ENCODE measurements at regions not wholly inside any gene's neighbourhood (a gene's known extent, or its start where the extent isn't known, plus 50 kb on each side); places are given as distances from the start of the nearest gene placed in this dataset.
"Not testable (repeated sequence)": the region's sequence is repeated elsewhere in the genome, so short reads cannot be mapped to it uniquely, and the experiment has no call there.

GRCh38 chr2:35163948-35164347 lies 1191.6 kb upstream of the CRIM1 start:
- H3K27ac ChIP-seq (ENCODE audit: low read depth, low read length): no peak overlapping the region
- H3K36me3 ChIP-seq (ENCODE audit: control insufficient read depth in 5 of 5, insufficient read depth in 5 of 5, low read length in 5 of 5): no peaks in the 10 kb centered on the region
- H3K9me3 ChIP-seq (ENCODE audit: control insufficient read depth in 5 of 5, low read length in 5 of 5): no peaks in the 10 kb centered on the region
- no peak overlapping the region for H3K4me3 ChIP-seq (ENCODE audit: low read depth in 1 of 5, low read length in 5 of 5)
- no peaks in the 10 kb centered on the region for H3K27me3 ChIP-seq (ENCODE audit: control insufficient read depth in 5 of 5, insufficient read depth in 4 of 5, low read length in 5 of 5)
- no peak overlapping the region for H3K9ac ChIP-seq (ENCODE audit: low read length in 5 of 5)
- H3K4me1 ChIP-seq (ENCODE audit: control insufficient read depth in 5 of 5, insufficient read depth in 5 of 5, low read length in 5 of 5): no peaks in the 10 kb centered on the region

DNA sequence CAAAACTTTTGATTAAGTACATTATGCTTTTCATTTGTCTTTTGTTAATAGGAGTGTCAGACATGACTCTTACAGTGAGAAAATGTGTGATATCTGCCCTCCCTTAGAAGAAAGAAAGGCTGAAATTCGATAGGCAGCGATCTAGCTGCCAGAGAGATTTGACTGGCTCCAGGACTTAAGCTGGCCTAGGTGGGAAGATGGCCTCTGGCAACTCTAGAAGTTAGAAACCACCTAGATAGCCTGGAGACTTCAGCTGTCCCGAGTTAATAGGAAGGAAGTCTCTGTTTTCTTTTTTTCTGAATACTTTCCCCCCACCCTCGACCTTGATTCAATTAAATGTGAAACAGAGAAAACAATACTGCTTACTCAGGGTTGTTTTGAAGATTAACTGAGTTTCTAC lies 1194.7 kb upstream of the CRIM1 start:
- Histone ChIP-seq H3K4me3 (ENCODE audit: low read depth in 1 of 5, low read length in 5 of 5) (no peak overlapping the region), H3K36me3 (ENCODE audit: control insufficient read depth in 5 of 5, insufficient read depth in 5 of 5, low read length in 5 of 5) (no peaks in the 10 kb centered on the region)

GRCh38 chr2:35125871-35126270 lies 1229.7 kb upstream of the CRIM1 start:
- Histone ChIP-seq H3K9ac (ENCODE audit: low read length in 5 of 5) (no peak overlapping the region), H3K27ac (ENCODE audit: low read depth, low read length) (no peak overlapping the region), H3K4me1 (ENCODE audit: control insufficient read depth in 5 of 5, insufficient read depth in 5 of 5, low read length in 5 of 5) (no peaks in the 10 kb centered on the region)

More for the DNA sequence above, 1194.7 kb upstream of the CRIM1 start:
- Histone ChIP-seq H3K27ac (ENCODE audit: low read depth, low read length) (no peak overlapping the region), H3K9me3 (ENCODE audit: control insufficient read depth in 5 of 5, low read length in 5 of 5) (no peaks in the 10 kb centered on the region), H3K4me1 (ENCODE audit: control insufficient read depth in 5 of 5, insufficient read depth in 5 of 5, low read length in 5 of 5) (no peaks in the 10 kb centered on the region), H3K27me3 (ENCODE audit: control insufficient read depth in 5 of 5, insufficient read depth in 4 of 5, low read length in 5 of 5) (no peaks in the 10 kb centered on the region), H3K9ac (ENCODE audit: low read length in 5 of 5) (no peak overlapping the region)

GRCh38 chr2:35125278-35125677 lies 1230.3 kb upstream of the CRIM1 start:
- Histone ChIP-seq H3K4me3 (ENCODE audit: low read depth in 1 of 5, low read length in 5 of 5) (no peak overlapping the region), H3K9me3 (ENCODE audit: control insufficient read depth in 5 of 5, low read length in 5 of 5) (peaks cover 0 to 12% (median 0%) of the 10 kb centered on the region in 5 donors), H3K27ac (ENCODE audit: low read depth, low read length) (no peak overlapping the region), H3K27me3 (ENCODE audit: control insufficient read depth in 5 of 5, insufficient read depth in 4 of 5, low read length in 5 of 5) (no peaks in the 10 kb centered on the region), H3K4me1 (ENCODE audit: control insufficient read depth in 5 of 5, insufficient read depth in 5 of 5, low read length in 5 of 5) (no peaks in the 10 kb centered on the region), H3K36me3 (ENCODE audit: control insufficient read depth in 5 of 5, insufficient read depth in 5 of 5, low read length in 5 of 5) (no peaks in the 10 kb centered on the region), H3K9ac (ENCODE audit: low read length in 5 of 5) (no peak overlapping the region)

More at GRCh38 chr2:35125871-35126270, 1229.7 kb upstream of the CRIM1 start:
- H3K9me3 ChIP-seq (ENCODE audit: control insufficient read depth in 5 of 5, low read length in 5 of 5): peaks cover 0 to 12% (median 0%) of the 10 kb centered on the region in 5 donors
- no peak overlapping the region for H3K4me3 ChIP-seq (ENCODE audit: low read depth in 1 of 5, low read length in 5 of 5)
- H3K36me3 ChIP-seq (ENCODE audit: control insufficient read depth in 5 of 5, insufficient read depth in 5 of 5, low read length in 5 of 5): no peaks in the 10 kb centered on the region
- no peaks in the 10 kb centered on the region for H3K27me3 ChIP-seq (ENCODE audit: control insufficient read depth in 5 of 5, insufficient read depth in 4 of 5, low read length in 5 of 5)

- Histone ChIP-seq H3K27me3 (ENCODE audit: control insufficient read depth in 5 of 5, insufficient read depth in 4 of 5, low read length in 5 of 5) (no peaks in the 10 kb centered on the region), H3K27ac (ENCODE audit: low read depth, low read length) (no peak overlapping the region), H3K9me3 (ENCODE audit: control insufficient read depth in 5 of 5, low read length in 5 of 5) (peaks cover 0 to 5% (median 0%) of the 10 kb centered on the region in 5 donors), H3K4me3 (ENCODE audit: low read depth in 1 of 5, low read length in 5 of 5) (no peak overlapping the region), H3K36me3 (ENCODE audit: control insufficient read depth in 5 of 5, insufficient read depth in 5 of 5, low read length in 5 of 5) (no peaks in the 10 kb centered on the region), H3K4me1 (ENCODE audit: control insufficient read depth in 5 of 5, insufficient read depth in 5 of 5, low read length in 5 of 5) (no peaks in the 10 kb centered on the region), H3K9ac (ENCODE audit: low read length in 5 of 5) (no peak overlapping the region)
Observed at GRCh38 chr2:35116151-35116550, 1239.4 kb upstream of the CRIM1 start.

GRCh38 chr2:35114765-35115164 lies 1240.8 kb upstream of the CRIM1 start:
- Histone ChIP-seq H3K4me1 (ENCODE audit: control insufficient read depth in 5 of 5, insufficient read depth in 5 of 5, low read length in 5 of 5) (no peaks in the 10 kb centered on the region), H3K27me3 (ENCODE audit: control insufficient read depth in 5 of 5, insufficient read depth in 4 of 5, low read length in 5 of 5) (no peaks in the 10 kb centered on the region), H3K9me3 (ENCODE audit: control insufficient read depth in 5 of 5, low read length in 5 of 5) (peaks cover 0 to 5% (median 0%) of the 10 kb centered on the region in 5 donors), H3K36me3 (ENCODE audit: control insufficient read depth in 5 of 5, insufficient read depth in 5 of 5, low read length in 5 of 5) (no peaks in the 10 kb centered on the region), H3K27ac (ENCODE audit: low read depth, low read length) (no peak overlapping the region), H3K9ac (ENCODE audit: low read length in 5 of 5) (no peak overlapping the region), H3K4me3 (ENCODE audit: low read depth in 1 of 5, low read length in 5 of 5) (no peak overlapping the region)

- H3K36me3 ChIP-seq (ENCODE audit: control insufficient read depth in 5 of 5, insufficient read depth in 5 of 5, low read length in 5 of 5); H3K27me3 ChIP-seq (ENCODE audit: control insufficient read depth in 5 of 5, insufficient read depth in 4 of 5, low read length in 5 of 5); H3K9me3 ChIP-seq (ENCODE audit: control insufficient read depth in 5 of 5, low read length in 5 of 5); H3K4me3 ChIP-seq (ENCODE audit: low read depth in 1 of 5, low read length in 5 of 5); H3K9ac ChIP-seq (ENCODE audit: low read length in 5 of 5); H3K27ac ChIP-seq (ENCODE audit: low read depth, low read length); H3K4me1 ChIP-seq (ENCODE audit: control insufficient read depth in 5 of 5, insufficient read depth in 5 of 5, low read length in 5 of 5): not testable (repeated sequence)
Observed at GRCh38 chr2:35112367-35112766, 1243.2 kb upstream of the CRIM1 start.

DNA sequence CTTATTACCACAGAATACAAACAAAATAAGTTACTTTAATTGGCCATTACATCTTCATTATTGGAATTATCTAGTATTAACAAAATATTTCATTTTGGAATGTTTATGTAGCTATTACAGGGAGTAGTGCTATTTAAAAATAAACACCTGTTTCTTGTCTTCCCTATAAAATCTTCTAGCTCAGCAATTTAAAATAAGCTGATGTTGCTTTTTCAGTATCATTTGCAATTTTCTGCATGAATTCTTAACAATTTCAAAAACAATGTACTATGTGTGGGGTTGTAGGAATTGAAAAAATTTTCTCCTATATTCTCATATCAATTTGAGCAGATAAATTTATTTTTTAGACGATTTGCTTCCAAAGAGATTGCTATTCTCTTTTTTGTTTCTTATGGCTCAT lies 1251.3 kb upstream of the CRIM1 start:
- no peak overlapping the region for H3K27ac ChIP-seq (ENCODE audit: low read depth, low read length)
- no peak overlapping the region for H3K4me3 ChIP-seq (ENCODE audit: low read depth in 1 of 5, low read length in 5 of 5)
- H3K4me1 ChIP-seq (ENCODE audit: control insufficient read depth in 5 of 5, insufficient read depth in 5 of 5, low read length in 5 of 5): no peaks in the 10 kb centered on the region

DNA sequence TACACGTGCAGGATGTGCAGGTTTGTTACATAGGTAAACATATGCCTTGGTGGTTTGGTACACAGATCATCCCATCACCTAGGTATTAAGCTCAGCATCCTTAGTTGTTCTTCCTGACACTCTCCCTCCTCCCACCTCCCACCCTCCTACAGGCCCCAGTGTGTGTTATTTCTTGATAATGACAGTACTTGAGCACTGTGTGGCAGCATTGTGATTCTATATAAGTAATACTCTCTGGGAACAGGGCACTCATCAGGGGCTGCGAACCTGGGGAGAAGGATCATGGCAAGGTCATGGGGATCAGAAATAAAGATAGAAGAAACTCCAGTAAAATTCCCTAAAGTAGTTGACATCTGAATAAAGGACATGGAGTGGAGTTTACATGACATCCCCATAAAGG lies 1256.2 kb upstream of the CRIM1 start:
- no peak overlapping the region for H3K27ac ChIP-seq (ENCODE audit: low read depth, low read length)
- no peak overlapping the region for H3K9ac ChIP-seq (ENCODE audit: low read length in 5 of 5)
- no peaks in the 10 kb centered on the region for H3K36me3 ChIP-seq (ENCODE audit: control insufficient read depth in 5 of 5, insufficient read depth in 5 of 5, low read length in 5 of 5)
- no peaks in the 10 kb centered on the region for H3K27me3 ChIP-seq (ENCODE audit: control insufficient read depth in 5 of 5, insufficient read depth in 4 of 5, low read length in 5 of 5)
- no peaks in the 10 kb centered on the region for H3K4me1 ChIP-seq (ENCODE audit: control insufficient read depth in 5 of 5, insufficient read depth in 5 of 5, low read length in 5 of 5)
- H3K4me3 ChIP-seq (ENCODE audit: low read depth in 1 of 5, low read length in 5 of 5): no peak overlapping the region
- H3K9me3 ChIP-seq (ENCODE audit: control insufficient read depth in 5 of 5, low read length in 5 of 5): no peaks in the 10 kb centered on the region

More for the DNA sequence above, 1251.3 kb upstream of the CRIM1 start:
- Histone ChIP-seq H3K9ac (ENCODE audit: low read length in 5 of 5) (no peak overlapping the region), H3K9me3 (ENCODE audit: control insufficient read depth in 5 of 5, low read length in 5 of 5) (no peaks in the 10 kb centered on the region), H3K36me3 (ENCODE audit: control insufficient read depth in 5 of 5, insufficient read depth in 5 of 5, low read length in 5 of 5) (no peaks in the 10 kb centered on the region), H3K27me3 (ENCODE audit: control insufficient read depth in 5 of 5, insufficient read depth in 4 of 5, low read length in 5 of 5) (no peaks in the 10 kb centered on the region)

DNA sequence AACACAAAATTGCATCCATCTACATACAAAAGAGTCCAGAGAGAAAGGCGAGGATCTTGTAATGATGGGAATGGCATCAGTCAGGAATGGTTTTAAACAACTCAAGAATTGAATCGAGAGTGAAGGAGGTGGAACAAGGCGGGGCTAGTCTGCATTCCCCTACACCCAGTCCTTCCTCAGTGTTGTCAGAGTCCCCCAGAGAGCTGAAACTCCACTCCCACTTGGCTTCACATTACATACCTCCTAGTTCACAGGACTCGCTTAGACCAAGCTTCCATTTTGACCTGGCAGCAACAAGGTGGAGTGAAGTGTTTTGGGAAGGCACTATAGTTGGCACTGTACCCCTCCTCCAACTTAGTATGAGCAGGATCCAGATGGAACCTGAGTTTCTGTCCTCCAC lies 1273.5 kb upstream of the CRIM1 start:
- no peak overlapping the region for H3K4me3 ChIP-seq (ENCODE audit: low read depth in 1 of 5, low read length in 5 of 5)
- H3K4me1 ChIP-seq (ENCODE audit: control insufficient read depth in 5 of 5, insufficient read depth in 5 of 5, low read length in 5 of 5): no peaks in the 10 kb centered on the region
- no peaks in the 10 kb centered on the region for H3K9me3 ChIP-seq (ENCODE audit: control insufficient read depth in 5 of 5, low read length in 5 of 5)
- no peak overlapping the region for H3K27ac ChIP-seq (ENCODE audit: low read depth, low read length)
- H3K36me3 ChIP-seq (ENCODE audit: control insufficient read depth in 5 of 5, insufficient read depth in 5 of 5, low read length in 5 of 5): no peaks in the 10 kb centered on the region
- H3K9ac ChIP-seq (ENCODE audit: low read length in 5 of 5): no peak overlapping the region
- H3K27me3 ChIP-seq (ENCODE audit: control insufficient read depth in 5 of 5, insufficient read depth in 4 of 5, low read length in 5 of 5): no peaks in the 10 kb centered on the region

GRCh38 chr2:35081622-35082015 lies 1274.0 kb upstream of the CRIM1 start:
- Histone ChIP-seq H3K4me3 (ENCODE audit: low read depth in 1 of 5, low read length in 5 of 5) (no peak overlapping the region), H3K27ac (ENCODE audit: low read depth, low read length) (no peak overlapping the region), H3K4me1 (ENCODE audit: control insufficient read depth in 5 of 5, insufficient read depth in 5 of 5, low read length in 5 of 5) (no peaks in the 10 kb centered on the region), H3K36me3 (ENCODE audit: control insufficient read depth in 5 of 5, insufficient read depth in 5 of 5, low read length in 5 of 5) (no peaks in the 10 kb centered on the region), H3K27me3 (ENCODE audit: control insufficient read depth in 5 of 5, insufficient read depth in 4 of 5, low read length in 5 of 5) (no peaks in the 10 kb centered on the region), H3K9ac (ENCODE audit: low read length in 5 of 5) (no peak overlapping the region), H3K9me3 (ENCODE audit: control insufficient read depth in 5 of 5, low read length in 5 of 5) (no peaks in the 10 kb centered on the region)

All from subcutaneous abdominal adipose tissue (tissue), 5 donors.